SU-DHL-6 (cell line): ENCODE measurements at regions not wholly inside any gene's neighbourhood (a gene's known extent, or its start where the extent isn't known, plus 50 kb on each side); places are given as distances from the start of the nearest gene placed in this dataset.

Experiments
- H2AFZ ChIP-seq: fragments of 200-600 bp; sonication (generic); 2 replicates; pipeline ENCODE4 v1.6.1; 2014; ENCODE audit warnings: low read depth, mild to moderate bottlenecking, moderate library complexity, mixed read lengths, antibody characterized with exemption, low read length; ENCODE audit not compliant: severe bottlenecking
- H3F3A ChIP-seq: fragments of 200-600 bp; shearing (Covaris generic); 2 replicates; pipeline ENCODE4 v1.6.0; 2016; ENCODE audit warnings: antibody characterized with exemption, mild to moderate bottlenecking; ENCODE audit not compliant: insufficient read depth
- H3K27ac ChIP-seq: fragments of 200-600 bp; sonication (generic); 2 replicates; pipeline ENCODE4 v1.5.1; 2016; ENCODE audit warnings: low read depth, mild to moderate bottlenecking, low read length, moderate library complexity, mixed read lengths
- H3K27me3 ChIP-seq: fragments of 200-600 bp; sonication (generic), shearing (Covaris generic); 2 replicates; pipeline ENCODE4 v1.6.0; 2014; ENCODE audit warnings: mild to moderate bottlenecking, low read length
- H3K36me3 ChIP-seq: fragments of 200-600 bp; sonication (generic); 2 replicates; pipeline ENCODE4 v1.6.1; 2014; ENCODE audit warnings: mild to moderate bottlenecking, low read length, mixed read lengths
- H3K4me2 ChIP-seq: fragments of 300-600, 200-600 bp; shearing (Covaris generic), sonication (generic); 2 replicates; pipeline ENCODE4 v1.6.0; 2014; ENCODE audit warnings: low read length, low read depth, mild to moderate bottlenecking; ENCODE audit not compliant: poor library complexity, severe bottlenecking
- H3K4me3 ChIP-seq: fragments of 200-600 bp; sonication (generic); 2 replicates; pipeline ENCODE4 v1.5.1; 2014; ENCODE audit warnings: antibody characterized with exemption, low read length, mild to moderate bottlenecking, mixed read lengths; ENCODE audit not compliant: insufficient read depth, poor library complexity, severe bottlenecking
- H3K79me2 ChIP-seq: fragments of 200-600 bp; sonication (generic); 2 replicates; pipeline ENCODE4 v1.6.1; 2014; ENCODE audit warnings: mild to moderate bottlenecking, low read length, moderate library complexity; ENCODE audit not compliant: insufficient read depth
- H3K9ac ChIP-seq: fragments of 200-600 bp; sonication (generic); 2 replicates; pipeline ENCODE4 v1.7.0; 2014; ENCODE audit warnings: mild to moderate bottlenecking, low read length
- H3K9me2 ChIP-seq: fragments of 200-600 bp; sonication (generic); replicated peaks from 2 replicates; pipeline ENCODE4 v1.6.1; 2014; ENCODE audit warnings: low read length; ENCODE audit not compliant: insufficient read depth
- H3K9me3 ChIP-seq: fragments of 200-600 bp; sonication (generic); 2 replicates; pipeline ENCODE4 v1.6.1; 2014; ENCODE audit warnings: low read length, mixed read lengths; ENCODE audit not compliant: insufficient read depth
- H4K20me1 ChIP-seq: fragments of 200-600 bp; sonication (generic); 2 replicates; pipeline ENCODE4 v1.6.1; 2014; ENCODE audit warnings: low read depth, mild to moderate bottlenecking, antibody characterized with exemption, low read length, moderate library complexity, mixed read lengths
- CTCF ChIP-seq: fragments of 200-600 bp; sonication (generic); IDR thresholded peaks from one replicate; pipeline ENCODE4 v1.5.1; 2017; ENCODE audit warnings: antibody characterized with exemption, mild to moderate bottlenecking, low read length, moderate library complexity; ENCODE audit not compliant: insufficient read depth, poor library complexity, severe bottlenecking
- EZH2phosphoT487 ChIP-seq: fragments of 200-600 bp; sonication (generic), shearing (Covaris generic); conservative IDR thresholded peaks from 2 replicates; pipeline ENCODE4 v1.6.1; 2018; ENCODE audit warnings: mild to moderate bottlenecking, antibody characterized with exemption, low read length, moderate library complexity, mixed read lengths

DNA sequence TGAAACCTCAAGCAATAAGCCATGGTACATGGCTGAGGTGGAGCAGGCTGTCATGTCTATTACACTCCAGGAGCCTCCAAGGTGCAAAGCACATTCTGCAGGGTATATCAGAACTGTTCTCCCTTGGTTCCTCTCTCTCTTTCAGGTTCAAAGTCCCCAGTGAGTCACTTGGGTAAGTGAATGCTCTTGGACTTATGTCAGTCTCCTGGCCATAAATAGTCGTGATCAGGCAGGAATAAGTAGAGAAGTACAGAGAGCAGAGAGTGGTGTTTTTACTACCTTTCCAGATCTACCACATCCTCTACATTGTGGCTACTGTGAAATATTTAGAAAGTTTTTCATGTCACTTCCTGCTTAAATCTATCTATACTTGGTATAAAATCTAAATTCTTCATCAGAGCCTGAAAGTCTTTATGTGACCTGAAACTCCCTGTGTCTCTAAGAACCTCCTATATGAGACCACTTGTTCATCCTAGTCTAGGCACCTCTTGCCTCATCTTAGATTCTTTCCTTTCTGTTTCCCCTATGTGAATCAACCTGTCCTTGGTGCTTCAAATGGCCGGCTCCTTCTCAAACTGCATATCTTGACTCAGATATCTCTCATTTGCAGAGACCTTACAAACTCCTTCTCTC lies 1077.6 kb upstream of the MAP3K7 start:
- H3K27me3 ChIP-seq = no peaks in the 10 kb centered on the region
- no peaks in the 10 kb centered on the region for H3K9me3 ChIP-seq
- H4K20me1 ChIP-seq = no peaks in the 10 kb centered on the region
- H3K9me2 ChIP-seq = no peaks in the 10 kb centered on the region
- no peak overlapping the region for H2AFZ ChIP-seq
- no peak overlapping the region for H3K27ac ChIP-seq
- no peak overlapping the region for H3K4me3 ChIP-seq
- H3K9ac ChIP-seq = no peak overlapping the region
- H3K79me2 ChIP-seq = no peaks in the 10 kb centered on the region
- H3F3A ChIP-seq = no peaks in the 10 kb centered on the region
- H3K36me3 ChIP-seq = no peaks in the 10 kb centered on the region
- TF ChIP-seq EZH2phosphoT487 (no peak), CTCF (no peak)
- H3K4me2 ChIP-seq = no peak overlapping the region

DNA sequence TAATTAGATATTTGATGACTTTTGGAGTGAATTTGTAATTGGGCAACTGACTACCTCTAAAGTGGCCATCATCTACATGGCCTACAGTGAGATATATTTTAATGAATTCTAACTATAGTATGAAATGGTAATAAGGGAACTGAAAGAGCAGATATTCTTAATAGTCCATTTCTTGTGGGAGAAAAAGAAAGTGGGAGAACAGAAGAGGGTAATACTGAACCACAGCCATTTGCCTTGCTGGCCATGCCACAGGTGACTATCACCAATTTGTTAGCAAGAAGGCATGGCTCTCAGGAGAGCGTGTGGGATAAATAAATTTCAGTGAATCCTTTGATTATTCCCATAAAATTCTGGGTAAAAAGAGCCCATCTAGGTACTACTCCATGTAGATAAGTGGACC lies 1074.0 kb upstream of the MAP3K7 start:
- Histone ChIP-seq H3K36me3 (no peaks in the 10 kb centered on the region), H4K20me1 (no peaks in the 10 kb centered on the region), H3K27me3 (no peaks in the 10 kb centered on the region), H3K4me2 (no peak overlapping the region), H3K27ac (no peak overlapping the region), H3K9me2 (no peaks in the 10 kb centered on the region), H3K4me3 (no peak overlapping the region), H3K9me3 (no peaks in the 10 kb centered on the region), H3K9ac (no peak overlapping the region), H3K79me2 (no peaks in the 10 kb centered on the region), H3F3A (no peaks in the 10 kb centered on the region), H2AFZ (no peak overlapping the region)
- TF ChIP-seq CTCF (no peak), EZH2phosphoT487 (no peak)

GRCh38 chr6:91659891-91660290 lies 1073.0 kb upstream of the MAP3K7 start:
- no peaks in the 10 kb centered on the region for H3F3A ChIP-seq
- no peak overlapping the region for H2AFZ ChIP-seq
- H3K27ac ChIP-seq = no peak overlapping the region
- no peaks in the 10 kb centered on the region for H4K20me1 ChIP-seq
- no peak overlapping the region for H3K4me3 ChIP-seq
- no peaks in the 10 kb centered on the region for H3K36me3 ChIP-seq
- H3K79me2 ChIP-seq = no peaks in the 10 kb centered on the region
- no peak overlapping the region for H3K4me2 ChIP-seq
- TF ChIP-seq CTCF = no peak
- TF ChIP-seq EZH2phosphoT487 = no peak
- no peak overlapping the region for H3K9ac ChIP-seq
- no peaks in the 10 kb centered on the region for H3K9me3 ChIP-seq
- H3K9me2 ChIP-seq = no peaks in the 10 kb centered on the region
- no peaks in the 10 kb centered on the region for H3K27me3 ChIP-seq
